ENCODE measurements at regions not wholly inside any gene's neighbourhood (a gene's known extent, or its start where the extent isn't known, plus 50 kb on each side); places are given as distances from the start of the nearest gene placed in this dataset.

DNA sequence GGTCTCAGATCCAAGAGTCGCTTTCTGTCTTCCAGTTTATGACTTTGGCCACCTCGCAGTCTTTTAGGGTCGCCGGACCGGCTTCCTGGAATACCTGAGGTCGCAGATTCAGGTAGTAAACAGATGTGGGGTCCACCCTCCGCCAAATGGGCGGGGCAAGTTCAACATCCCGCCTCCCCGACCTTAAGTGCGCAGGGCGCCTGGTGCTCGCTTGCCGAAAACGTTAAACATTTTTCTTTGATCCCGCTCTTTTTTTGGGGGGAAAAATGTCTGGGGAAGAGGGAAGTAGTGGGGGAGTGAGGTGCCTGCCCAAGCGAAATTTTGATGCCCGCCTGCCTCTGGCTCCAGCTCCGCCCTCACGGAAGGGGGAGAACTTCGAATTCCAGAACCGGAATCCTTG, 73.9 kb upstream of the TBX5 start:
- TF ChIP-seq CTCF (IDR thresholded peaks at IDR 0.05; ENCODE audit: control insufficient read depth, insufficient read depth, low read depth, low read length, missing control alignments) = no peak
- H3K4me3 ChIP-seq (ENCODE audit: control insufficient read depth, low read depth, low read length) = peak overlapping the region; percentile 42
- no peak for DNase-seq (ENCODE audit: low read depth)

GRCh38 chr12:114478865-114479264, 72.9 kb upstream of the TBX5 start:
- TF ChIP-seq CTCF (IDR thresholded peaks at IDR 0.05; ENCODE audit: control insufficient read depth, insufficient read depth, low read depth, low read length, missing control alignments) = no peak
- DNase-seq (ENCODE audit: low read depth) = no peak
- no peak overlapping the region for H3K4me3 ChIP-seq (ENCODE audit: control insufficient read depth, low read depth, low read length)

DNA sequence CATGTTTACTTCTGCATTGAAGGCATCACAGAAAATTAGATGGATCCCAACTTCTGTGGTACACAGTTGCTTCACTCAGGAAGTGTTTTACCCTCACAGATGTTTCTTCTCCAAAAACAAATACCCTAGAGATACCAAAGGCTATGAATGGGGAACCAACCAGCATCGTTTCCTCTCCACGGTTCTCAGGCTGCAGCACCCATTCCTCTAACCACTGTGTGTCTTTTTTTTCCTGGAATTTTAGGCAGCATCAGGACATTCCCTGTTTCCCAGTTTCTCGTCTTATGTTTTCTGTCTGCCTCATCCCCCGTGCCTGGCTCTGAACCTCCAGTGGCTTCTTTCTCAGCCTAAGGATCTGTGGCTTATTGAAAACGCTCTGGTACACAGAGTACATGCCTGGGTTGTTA, 72.0 kb upstream of the TBX5 start:
- no peak for TF ChIP-seq CTCF (IDR thresholded peaks at IDR 0.05; ENCODE audit: control insufficient read depth, insufficient read depth, low read depth, low read length, missing control alignments)
- no peak for DNase-seq (ENCODE audit: low read depth)
- H3K4me3 ChIP-seq (ENCODE audit: control insufficient read depth, low read depth, low read length) = no peak overlapping the region

DNA sequence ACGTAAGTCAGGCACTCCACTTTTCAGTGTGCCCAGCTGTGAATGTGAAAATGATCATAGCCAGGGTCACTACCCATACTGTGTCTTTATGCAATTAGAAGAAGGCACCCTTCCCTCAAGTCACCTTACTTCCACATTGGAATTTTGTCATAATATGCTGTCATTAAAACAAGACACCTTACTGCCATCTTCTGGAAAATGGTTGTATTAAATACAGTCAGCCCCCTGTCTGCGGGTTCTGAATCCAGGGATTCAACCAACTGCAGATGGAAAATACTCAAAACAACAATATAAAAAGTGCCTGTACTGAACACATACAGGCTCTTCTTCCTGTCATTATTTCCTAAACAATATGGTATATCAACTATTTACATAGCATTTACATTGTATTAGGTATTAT, 70.2 kb upstream of the TBX5 start:
- H3K4me3 ChIP-seq (ENCODE audit: control insufficient read depth, low read depth, low read length) = no peak overlapping the region
- TF ChIP-seq CTCF (IDR thresholded peaks at IDR 0.05; ENCODE audit: control insufficient read depth, insufficient read depth, low read depth, low read length, missing control alignments) = peak; percentile 60
- no peak for DNase-seq (ENCODE audit: low read depth)

DNA sequence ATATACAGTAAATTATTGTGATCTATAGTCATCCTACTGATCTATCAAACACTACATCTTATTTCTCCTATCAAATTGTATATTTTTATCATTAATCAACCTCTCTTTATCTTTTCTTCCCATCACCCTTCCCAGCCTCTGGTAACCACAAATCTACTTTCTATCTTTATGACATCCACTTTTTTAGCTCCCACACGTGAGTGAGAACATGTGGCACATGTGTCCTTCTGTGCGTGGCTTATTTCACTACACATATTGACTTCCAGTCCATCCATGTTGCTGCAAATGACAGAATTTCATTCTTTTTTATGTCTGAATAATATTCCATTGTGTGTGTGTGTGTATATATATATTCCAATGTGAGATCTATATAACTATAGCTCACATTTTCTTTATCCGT, 67.8 kb upstream of the TBX5 start:
- no peak overlapping the region for H3K4me3 ChIP-seq (ENCODE audit: control insufficient read depth, low read depth, low read length)
- TF ChIP-seq CTCF (IDR thresholded peaks at IDR 0.05; ENCODE audit: control insufficient read depth, insufficient read depth, low read depth, low read length, missing control alignments) = no peak
- no peak for DNase-seq (ENCODE audit: low read depth)

GRCh38 chr12:114473018-114473417, 67.1 kb upstream of the TBX5 start:
- no peak for TF ChIP-seq CTCF (IDR thresholded peaks at IDR 0.05; ENCODE audit: control insufficient read depth, insufficient read depth, low read depth, low read length, missing control alignments)
- DNase-seq (ENCODE audit: low read depth) = no peak
- no peak overlapping the region for H3K4me3 ChIP-seq (ENCODE audit: control insufficient read depth, low read depth, low read length)

- H3K4me3 ChIP-seq (ENCODE audit: control insufficient read depth, low read depth, low read length) = no peak overlapping the region
- TF ChIP-seq CTCF (IDR thresholded peaks at IDR 0.05; ENCODE audit: control insufficient read depth, insufficient read depth, low read depth, low read length, missing control alignments) = no peak
- DNase-seq (ENCODE audit: low read depth) = no peak
These were observed 51.7 kb upstream of the TBX5 start for GRCh38 chr12:114457620-114458019.

All from AG09309 (cell line).